ENCODE measurements at regions not wholly inside any gene's neighbourhood (a gene's known extent, or its start where the extent isn't known, plus 50 kb on each side); places are given as distances from the start of the nearest gene placed in this dataset.

DNA sequence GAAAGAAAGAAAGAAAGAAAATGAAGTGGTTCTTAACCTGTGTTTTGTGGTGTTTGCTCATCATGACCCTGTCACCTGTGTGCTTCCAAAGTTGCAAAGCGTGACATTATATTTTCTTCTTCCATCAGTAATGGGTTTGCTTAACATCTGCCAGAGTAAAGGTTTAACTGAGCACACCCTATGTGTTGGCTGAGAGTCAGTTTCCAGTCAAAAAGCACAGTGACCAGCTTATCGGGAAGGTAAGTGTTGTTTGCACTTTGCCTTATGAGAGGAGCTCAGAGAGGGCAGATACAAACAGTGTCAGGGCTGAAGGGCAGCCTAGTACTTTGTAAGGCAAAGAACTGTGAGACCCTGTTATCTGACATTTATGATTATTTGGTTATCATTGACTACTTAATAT, 406.2 kb upstream of the CWC22 start:
- DNase-seq (ENCODE audit: low read depth), result no peak
- TF ChIP-seq, protein P1, sequence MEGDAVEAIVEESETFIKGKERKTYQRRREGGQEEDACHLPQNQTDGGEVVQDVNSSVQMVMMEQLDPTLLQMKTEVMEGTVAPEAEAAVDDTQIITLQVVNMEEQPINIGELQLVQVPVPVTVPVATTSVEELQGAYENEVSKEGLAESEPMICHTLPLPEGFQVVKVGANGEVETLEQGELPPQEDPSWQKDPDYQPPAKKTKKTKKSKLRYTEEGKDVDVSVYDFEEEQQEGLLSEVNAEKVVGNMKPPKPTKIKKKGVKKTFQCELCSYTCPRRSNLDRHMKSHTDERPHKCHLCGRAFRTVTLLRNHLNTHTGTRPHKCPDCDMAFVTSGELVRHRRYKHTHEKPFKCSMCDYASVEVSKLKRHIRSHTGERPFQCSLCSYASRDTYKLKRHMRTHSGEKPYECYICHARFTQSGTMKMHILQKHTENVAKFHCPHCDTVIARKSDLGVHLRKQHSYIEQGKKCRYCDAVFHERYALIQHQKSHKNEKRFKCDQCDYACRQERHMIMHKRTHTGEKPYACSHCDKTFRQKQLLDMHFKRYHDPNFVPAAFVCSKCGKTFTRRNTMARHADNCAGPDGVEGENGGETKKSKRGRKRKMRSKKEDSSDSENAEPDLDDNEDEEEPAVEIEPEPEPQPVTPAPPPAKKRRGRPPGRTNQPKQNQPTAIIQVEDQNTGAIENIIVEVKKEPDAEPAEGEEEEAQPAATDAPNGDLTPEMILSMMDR (conservative IDR thresholded peaks at IDR 0.05; ENCODE audit: control insufficient read depth, insufficient read depth, low read depth, low read length), result no peak
- H3K4me3 ChIP-seq (ENCODE audit: control insufficient read depth, low read depth, low read length), result no peak overlapping the region

DNA sequence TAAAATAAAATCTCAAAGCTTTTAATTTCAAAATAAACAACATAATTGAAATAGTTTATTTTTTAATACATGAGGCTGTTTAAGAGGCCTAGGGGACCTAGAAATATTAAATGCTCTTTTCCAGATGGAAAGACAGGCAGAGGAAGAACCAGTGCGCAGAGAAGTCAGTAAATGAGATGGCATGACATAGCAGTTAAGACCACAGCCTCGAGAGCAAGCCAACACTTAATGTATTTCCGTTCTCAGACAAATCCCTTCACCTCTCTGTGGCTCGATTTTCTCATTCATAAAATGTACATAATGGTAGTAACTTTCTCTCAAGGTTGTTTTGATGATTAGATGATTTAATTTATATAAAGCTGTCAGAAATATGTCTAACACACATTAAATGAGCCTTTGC, 405.1 kb upstream of the CWC22 start:
- no peak for DNase-seq (ENCODE audit: low read depth)
- TF ChIP-seq, protein P1 (conservative IDR thresholded peaks at IDR 0.05; ENCODE audit: control insufficient read depth, insufficient read depth, low read depth, low read length), result no peak
- no peak overlapping the region for H3K4me3 ChIP-seq (ENCODE audit: control insufficient read depth, low read depth, low read length)

DNA sequence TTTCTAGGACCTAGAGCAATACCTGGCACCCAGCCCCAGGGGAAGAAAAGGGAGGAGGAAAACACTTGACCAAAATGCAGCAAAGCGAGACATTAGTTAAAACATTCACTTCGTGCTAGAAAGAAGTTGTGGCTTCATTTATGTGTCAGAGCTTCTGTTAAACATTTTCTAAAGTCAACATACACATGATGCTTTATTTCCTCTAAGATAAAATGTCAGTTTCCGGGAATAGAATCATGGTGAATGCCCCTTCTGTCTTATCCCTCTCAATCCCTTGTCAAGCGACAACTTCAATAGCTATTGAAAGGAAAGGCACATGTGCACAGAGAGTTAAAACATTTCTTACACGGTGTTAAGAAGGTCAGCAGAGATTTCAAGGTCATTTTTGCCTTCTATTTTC, 404.6 kb upstream of the CWC22 start:
- TF ChIP-seq, protein P1 (conservative IDR thresholded peaks at IDR 0.05; ENCODE audit: control insufficient read depth, insufficient read depth, low read depth, low read length), result no peak
- no peak overlapping the region for H3K4me3 ChIP-seq (ENCODE audit: control insufficient read depth, low read depth, low read length)
- DNase-seq (ENCODE audit: low read depth), result no peak

DNA sequence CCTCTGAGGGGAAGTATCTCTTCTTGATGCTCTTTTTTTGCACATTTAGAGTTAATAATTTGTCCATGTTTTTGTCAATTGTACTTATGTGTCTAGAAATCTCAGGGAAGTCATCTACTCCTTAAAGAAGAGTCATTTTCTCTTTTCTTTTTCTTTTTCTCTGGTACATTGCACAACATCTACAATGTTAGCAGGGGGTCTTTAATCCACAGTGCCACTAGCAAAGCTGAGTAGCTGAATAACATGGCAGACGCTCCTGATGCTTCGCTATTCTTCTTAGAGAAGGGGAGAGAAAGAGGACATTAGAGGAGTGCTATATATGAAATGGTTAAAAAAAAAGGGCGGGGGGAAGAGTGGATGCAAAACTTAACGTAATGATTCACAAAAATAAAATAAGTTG, 399.6 kb upstream of the CWC22 start:
- no peak overlapping the region for H3K4me3 ChIP-seq (ENCODE audit: control insufficient read depth, low read depth, low read length)
- DNase-seq (ENCODE audit: low read depth), result no peak
- TF ChIP-seq, protein P1 (conservative IDR thresholded peaks at IDR 0.05; ENCODE audit: control insufficient read depth, insufficient read depth, low read depth, low read length), result no peak

DNA sequence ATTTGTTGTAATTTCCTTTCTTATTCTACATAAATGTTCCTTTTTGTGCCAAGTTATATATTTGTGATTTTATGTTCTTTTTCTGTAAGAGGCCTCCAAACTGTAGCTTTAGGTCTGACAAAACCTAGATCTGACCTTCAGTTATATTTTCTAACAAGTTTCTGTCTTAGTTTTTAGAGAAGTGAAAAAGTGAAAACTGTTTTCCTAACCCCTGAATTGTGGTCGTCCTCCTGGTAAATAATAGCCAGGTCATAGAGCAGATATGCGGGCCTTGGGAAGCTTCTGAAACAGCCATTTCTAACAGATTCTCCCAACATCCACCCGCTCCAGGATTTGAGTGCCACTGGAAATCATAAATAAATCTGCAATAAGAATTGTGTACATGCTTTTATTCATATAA, 398.4 kb upstream of the CWC22 start:
- no peak for DNase-seq (ENCODE audit: low read depth)
- no peak overlapping the region for H3K4me3 ChIP-seq (ENCODE audit: control insufficient read depth, low read depth, low read length)
- TF ChIP-seq, protein P1 (conservative IDR thresholded peaks at IDR 0.05; ENCODE audit: control insufficient read depth, insufficient read depth, low read depth, low read length), result no peak

DNA sequence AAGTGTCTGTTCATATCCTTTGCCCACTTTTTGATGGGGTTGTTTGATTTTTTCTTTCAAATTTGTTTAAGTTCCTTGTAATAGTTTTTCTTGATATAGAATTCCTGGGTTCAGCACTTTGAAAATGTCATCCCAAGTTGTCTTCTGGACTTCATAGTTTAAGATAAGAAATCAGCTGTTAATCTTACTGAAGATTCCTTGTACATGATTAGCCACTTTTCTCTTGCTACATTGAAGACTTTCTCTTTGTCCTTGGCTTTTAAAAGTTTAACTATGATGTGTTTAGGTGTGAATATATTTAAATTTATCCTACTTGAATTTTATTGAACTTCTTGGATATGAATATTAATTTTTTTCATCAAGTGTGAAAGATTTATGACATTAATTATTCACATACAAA, 387.2 kb upstream of the CWC22 start:
- TF ChIP-seq, protein P1 (conservative IDR thresholded peaks at IDR 0.05; ENCODE audit: control insufficient read depth, insufficient read depth, low read depth, low read length), result no peak
- DNase-seq (ENCODE audit: low read depth), result peak; percentile 5
- no peak overlapping the region for H3K4me3 ChIP-seq (ENCODE audit: control insufficient read depth, low read depth, low read length)

DNA sequence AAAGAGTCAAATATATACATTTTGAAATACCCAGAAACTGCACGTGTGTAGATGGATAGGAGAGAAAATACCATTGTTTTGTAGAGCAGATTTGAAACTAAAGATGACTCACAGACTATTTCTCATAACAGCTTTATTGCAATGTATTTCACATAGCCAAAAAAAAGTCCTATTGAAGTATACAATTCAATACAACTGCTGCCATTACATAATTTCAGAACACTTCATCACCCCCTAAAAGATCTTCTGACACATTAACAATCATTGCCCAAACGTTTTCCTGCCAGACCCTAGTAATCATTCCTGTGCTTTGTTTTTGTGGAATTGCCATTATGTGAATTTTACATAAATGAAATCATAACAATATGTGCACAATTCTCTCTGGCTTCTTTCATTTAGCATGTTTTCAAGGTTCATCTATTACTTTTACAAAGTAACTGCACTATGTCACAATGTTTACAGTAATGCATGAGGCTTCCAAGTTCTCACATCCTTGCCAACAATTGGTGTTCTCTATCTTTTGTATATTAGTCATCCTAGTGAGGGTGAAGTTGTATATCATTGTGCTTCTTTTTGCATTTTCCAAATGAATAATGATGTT, 378.6 kb upstream of the CWC22 start:
- H3K4me3 ChIP-seq (ENCODE audit: control insufficient read depth, low read depth, low read length), result no peak overlapping the region
- TF ChIP-seq, protein P1 (conservative IDR thresholded peaks at IDR 0.05; ENCODE audit: control insufficient read depth, insufficient read depth, low read depth, low read length), result no peak
- DNase-seq (ENCODE audit: low read depth), result peak; percentile 95
